Activated CD8-positive, alpha-beta T cell treated with anti-CD3 and anti-CD28 coated beads for 36 hours (primary cell): ENCODE measurements at regions not wholly inside any gene's neighbourhood (a gene's known extent, or its start where the extent isn't known, plus 50 kb on each side); places are given as distances from the start of the nearest gene placed in this dataset.

Experiments
- ATAC-seq: fragments of 200-7000 bp; cut with Tn5 transposase; one replicate; pipeline ENCODE4 v1.10.0; 2021; ENCODE audit warnings: mild to moderate bottlenecking, moderate library complexity
- CTCF ChIA-PET: fragments of 350-600 bp; sonication (Branson Sonifier 250); formaldehyde crosslinking; loops from one replicate; lab custom pipeline; 2021; ENCODE audit warnings: antibody characterized with exemption; lab: Charles Lee
- POLR2A ChIA-PET: fragments of 350-600 bp; sonication (Branson Sonifier 250); formaldehyde crosslinking; loops from one replicate; lab custom pipeline; 2021; ENCODE audit warnings: antibody characterized with exemption; lab: Charles Lee
- DNase-seq: peaks from one replicate; pipeline ENCODE4 v3.0.0-alpha.2; 2020
- H3K27ac Mint-ChIP-seq: one replicate; pipeline ENCODE4 v1.8.0; 2021; ENCODE audit warnings: mild to moderate bottlenecking, mixed read lengths
- H3K27me3 Mint-ChIP-seq: one replicate; pipeline ENCODE4 v1.8.0; 2021; ENCODE audit warnings: mixed read lengths
- H3K36me3 Mint-ChIP-seq: one replicate; pipeline ENCODE4 v1.8.0; 2021; ENCODE audit warnings: low read depth, mixed read lengths
- H3K4me1 Mint-ChIP-seq: one replicate; pipeline ENCODE4 v1.8.0; 2021; ENCODE audit warnings: low read depth, mixed read lengths
- H3K4me3 Mint-ChIP-seq: one replicate; pipeline ENCODE4 v1.8.0; 2021; ENCODE audit warnings: mild to moderate bottlenecking, moderate library complexity, mixed read lengths
- H3K9me3 Mint-ChIP-seq: one replicate; pipeline ENCODE4 v1.8.0; 2021; ENCODE audit warnings: mixed read lengths
- intact Hi-C: fragments of 100-400 bp; cut with micrococcal nuclease; formaldehyde crosslinking; loops from one replicate; pipeline ENCODE4 v1.10.0; 2022
- TF ChIP-seq, protein P1 (sequence below): fragments of 200-600 bp; IDR thresholded peaks from one replicate; pipeline ENCODE4 v1.8.0; 2022; ENCODE audit warnings: antibody characterized with exemption, mild to moderate bottlenecking

DNA sequence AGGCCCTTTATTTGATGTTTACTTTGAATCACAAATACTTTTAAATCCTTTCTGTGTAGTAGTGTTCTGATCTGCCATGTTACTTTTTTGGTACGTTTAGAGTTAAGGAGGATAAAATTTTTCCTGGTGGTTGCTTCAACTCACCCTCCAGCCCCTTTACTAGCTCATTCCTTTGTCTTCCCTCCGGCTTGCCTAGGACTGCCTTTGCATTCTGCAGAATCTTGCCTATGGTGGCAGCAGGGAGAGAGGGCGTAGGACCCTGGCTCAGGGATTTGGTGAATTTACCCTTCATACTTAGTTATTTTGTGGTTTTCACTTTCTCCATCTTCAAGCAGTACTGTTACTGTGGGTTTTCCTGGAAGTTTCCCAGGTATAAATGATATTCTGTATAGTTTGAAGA, 833.5 kb downstream of the XPNPEP1 start:
- Mint-ChIP-seq H3K27ac (no peak overlapping the region), H3K4me1 (no peaks in the 10 kb centered on the region), H3K4me3 (no peak overlapping the region), H3K27me3 (no peaks in the 10 kb centered on the region), H3K36me3 (no peaks in the 10 kb centered on the region), H3K9me3 (peaks cover 6% of the 10 kb centered on the region)
- POLR2A ChIA-PET, result no interaction called here
- ATAC-seq (no peak), DNase-seq (no peak)
- intact Hi-C loops, result no loop called here
- TF ChIP-seq, protein P1, sequence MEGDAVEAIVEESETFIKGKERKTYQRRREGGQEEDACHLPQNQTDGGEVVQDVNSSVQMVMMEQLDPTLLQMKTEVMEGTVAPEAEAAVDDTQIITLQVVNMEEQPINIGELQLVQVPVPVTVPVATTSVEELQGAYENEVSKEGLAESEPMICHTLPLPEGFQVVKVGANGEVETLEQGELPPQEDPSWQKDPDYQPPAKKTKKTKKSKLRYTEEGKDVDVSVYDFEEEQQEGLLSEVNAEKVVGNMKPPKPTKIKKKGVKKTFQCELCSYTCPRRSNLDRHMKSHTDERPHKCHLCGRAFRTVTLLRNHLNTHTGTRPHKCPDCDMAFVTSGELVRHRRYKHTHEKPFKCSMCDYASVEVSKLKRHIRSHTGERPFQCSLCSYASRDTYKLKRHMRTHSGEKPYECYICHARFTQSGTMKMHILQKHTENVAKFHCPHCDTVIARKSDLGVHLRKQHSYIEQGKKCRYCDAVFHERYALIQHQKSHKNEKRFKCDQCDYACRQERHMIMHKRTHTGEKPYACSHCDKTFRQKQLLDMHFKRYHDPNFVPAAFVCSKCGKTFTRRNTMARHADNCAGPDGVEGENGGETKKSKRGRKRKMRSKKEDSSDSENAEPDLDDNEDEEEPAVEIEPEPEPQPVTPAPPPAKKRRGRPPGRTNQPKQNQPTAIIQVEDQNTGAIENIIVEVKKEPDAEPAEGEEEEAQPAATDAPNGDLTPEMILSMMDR, result no peak
- CTCF ChIA-PET, result no interaction called here

DNA sequence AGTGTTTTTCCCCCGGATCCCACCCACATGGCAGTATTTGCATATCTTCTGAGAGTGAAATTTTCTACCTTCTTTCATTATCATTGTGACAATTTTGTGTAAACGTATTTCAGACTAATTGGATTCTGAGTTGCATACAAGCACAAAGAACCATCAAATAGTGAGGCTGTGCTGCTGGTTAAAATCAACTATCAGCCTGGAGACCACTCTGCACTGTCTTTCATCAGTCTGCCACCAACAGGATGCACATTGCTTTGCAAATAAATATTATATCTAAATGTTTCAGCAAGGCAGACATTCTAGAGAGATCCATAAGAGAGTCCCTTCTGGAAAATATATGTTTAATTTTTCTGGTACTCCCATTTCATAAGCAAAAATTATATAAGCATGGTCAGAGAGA, 851.8 kb downstream of the XPNPEP1 start:
- TF ChIP-seq, protein P1, result no peak
- Mint-ChIP-seq H3K4me3 (no peak overlapping the region), H3K27ac (no peak overlapping the region), H3K4me1 (no peaks in the 10 kb centered on the region), H3K27me3 (no peaks in the 10 kb centered on the region), H3K9me3 (peaks cover 2% of the 10 kb centered on the region), H3K36me3 (no peaks in the 10 kb centered on the region)
- no peak for DNase-seq
- intact Hi-C loops, result no loop called here
- ChIA-PET CTCF (no interaction called here), POLR2A (no interaction called here)
- no peak for ATAC-seq

DNA sequence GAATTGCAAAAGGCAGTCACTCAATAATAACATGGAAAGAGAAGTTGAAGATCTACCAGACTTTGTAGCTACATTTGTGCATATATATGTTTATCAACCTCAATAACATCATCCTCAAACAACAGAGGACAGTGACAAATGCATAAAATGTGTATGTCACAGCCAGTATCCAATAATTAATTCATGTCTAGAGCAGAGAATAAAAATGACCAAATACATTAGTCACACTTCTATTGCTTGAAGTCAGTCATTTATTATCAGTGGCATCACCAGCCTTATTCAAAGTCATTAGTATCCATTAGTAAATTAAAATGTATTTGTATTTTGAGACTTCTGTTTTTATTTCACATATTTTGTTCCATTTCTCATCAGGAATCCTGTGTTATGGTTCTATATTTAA, 852.8 kb downstream of the XPNPEP1 start:
- no peak for DNase-seq
- Mint-ChIP-seq H3K36me3 (no peaks in the 10 kb centered on the region), H3K27me3 (no peaks in the 10 kb centered on the region), H3K4me3 (no peak overlapping the region), H3K27ac (no peak overlapping the region), H3K9me3 (peaks cover 5% of the 10 kb centered on the region), H3K4me1 (no peaks in the 10 kb centered on the region)
- no peak for ATAC-seq
- CTCF ChIA-PET, result no interaction called here
- intact Hi-C loops, result no loop called here
- TF ChIP-seq, protein P1, result no peak
- POLR2A ChIA-PET, result no interaction called here

DNA sequence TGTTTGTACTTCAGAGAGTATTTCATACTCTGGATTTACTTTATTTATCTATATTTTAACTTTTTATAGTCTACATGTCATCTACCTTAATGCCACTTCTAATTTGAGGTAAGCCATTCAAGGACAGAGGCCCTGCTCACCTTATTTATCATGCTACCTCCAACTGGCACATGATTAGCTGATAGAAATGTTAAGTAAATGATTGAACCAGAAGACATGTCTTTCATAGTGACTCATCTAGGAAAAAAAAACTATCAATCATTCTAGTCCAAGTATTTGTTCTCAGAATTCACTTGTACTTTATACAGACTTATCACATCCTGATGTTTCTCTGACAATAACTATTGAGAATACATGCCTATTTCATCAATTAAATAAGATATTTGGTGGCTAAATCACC, 856.3 kb downstream of the XPNPEP1 start:
- ATAC-seq (no peak), DNase-seq (no peak)
- POLR2A ChIA-PET, result interaction anchor here (0.7 kb wide), 1 partner anchor 122 kb away, joined by 3 read pairs; no protein-coding TSS in a partner anchor
- Mint-ChIP-seq H3K36me3 (no peaks in the 10 kb centered on the region), H3K27ac (no peak overlapping the region), H3K4me3 (no peak overlapping the region), H3K9me3 (peaks cover 6% of the 10 kb centered on the region), H3K27me3 (no peaks in the 10 kb centered on the region), H3K4me1 (no peaks in the 10 kb centered on the region)
- intact Hi-C loops, result no loop called here
- CTCF ChIA-PET, result no interaction called here
- TF ChIP-seq, protein P1, result no peak

DNA sequence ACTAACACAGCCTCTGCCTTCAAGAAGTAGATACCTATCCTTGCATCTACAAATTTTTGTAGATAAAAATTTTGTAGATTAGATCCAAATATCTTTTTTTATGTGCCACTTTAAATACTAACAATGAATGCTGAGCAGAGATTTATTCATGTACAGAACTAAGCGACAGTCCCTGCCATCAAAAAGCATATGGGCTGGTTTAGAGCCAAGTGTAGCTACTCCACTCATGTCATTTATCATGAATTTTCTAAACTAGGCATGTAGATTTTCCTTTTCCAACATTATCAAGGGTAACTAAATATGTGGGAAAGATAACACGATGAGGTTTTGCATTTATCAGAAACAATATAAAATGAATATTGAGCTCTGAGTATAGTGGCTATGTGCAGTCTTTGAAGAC, 857.5 kb downstream of the XPNPEP1 start:
- TF ChIP-seq, protein P1, result no peak
- Mint-ChIP-seq H3K36me3 (no peaks in the 10 kb centered on the region), H3K9me3 (peaks cover 8% of the 10 kb centered on the region), H3K4me1 (no peaks in the 10 kb centered on the region), H3K27me3 (no peaks in the 10 kb centered on the region), H3K4me3 (no peak overlapping the region), H3K27ac (no peak overlapping the region)
- ATAC-seq, result no peak
- CTCF ChIA-PET, result no interaction called here
- intact Hi-C loops, result no loop called here
- POLR2A ChIA-PET, result no interaction called here
- DNase-seq, result no peak
